ENCODE measurements at regions not wholly inside any gene's neighbourhood (a gene's known extent, or its start where the extent isn't known, plus 50 kb on each side); places are given as distances from the start of the nearest gene placed in this dataset.
"Not testable (repeated sequence)": the region's sequence is repeated elsewhere in the genome, so short reads cannot be mapped to it uniquely, and the experiment has no call there.

GRCh38 chr20:16863303-16863702 is 115.1 kb downstream of the OTOR start:
- Histone ChIP-seq H3K36me3 (ENCODE audit: insufficient read depth, low read length) (no peaks in the 10 kb centered on the region), H3K9me3 (ENCODE audit: insufficient read depth, low read length, severe bottlenecking) (no peaks in the 10 kb centered on the region), H3K9ac (ENCODE audit: low read depth, low read length) (no peak overlapping the region), H3K4me2 (ENCODE audit: insufficient read depth, low read length) (no peak overlapping the region), H3K4me3 (ENCODE audit: low read depth in 1 of 2, low read length in 2 of 2) (no peak overlapping the region), H4K20me1 (ENCODE audit: insufficient read depth, low read length) (no peaks in the 10 kb centered on the region), H2AFZ (ENCODE audit: low read depth, low read length) (no peak overlapping the region), H3K27me3 (ENCODE audit: insufficient read depth, low read length, poor library complexity) (no peaks in the 10 kb centered on the region), H3K27ac (ENCODE audit: low read length) (no peak overlapping the region), H3K4me1 (ENCODE audit: insufficient read depth, low read length) (no peaks in the 10 kb centered on the region), H3K79me2 (ENCODE audit: insufficient read depth, low read length) (no peaks in the 10 kb centered on the region)
- no peak for TF ChIP-seq CTCF (IDR thresholded peaks at IDR 0.05; ENCODE audit: borderline replicate concordance, extremely low read depth, low read length, poor library complexity, severe bottlenecking)
- ATAC-seq (ENCODE audit: insufficient read depth, low read depth) (no peak), DNase-seq (no peak)

- no peak overlapping the region for H2AFZ ChIP-seq (ENCODE audit: low read depth, low read length)
- TF ChIP-seq CTCF (IDR thresholded peaks at IDR 0.05; ENCODE audit: borderline replicate concordance, extremely low read depth, low read length, poor library complexity, severe bottlenecking) (no peak), EZH2 (IDR thresholded peaks at IDR 0.05; ENCODE audit: borderline replicate concordance, low read depth, low read length, severe bottlenecking) (no peak)
- H3K79me2 ChIP-seq (ENCODE audit: insufficient read depth, low read length), result no peaks in the 10 kb centered on the region
- H3K27ac ChIP-seq (ENCODE audit: low read length), result no peak overlapping the region
- H3K27me3 ChIP-seq (ENCODE audit: insufficient read depth, low read length, poor library complexity), result no peaks in the 10 kb centered on the region
- H4K20me1 ChIP-seq (ENCODE audit: insufficient read depth, low read length), result no peaks in the 10 kb centered on the region
- no peak for DNase-seq
- H3K9me3 ChIP-seq (ENCODE audit: insufficient read depth, low read length, severe bottlenecking), result no peaks in the 10 kb centered on the region
- H3K36me3 ChIP-seq (ENCODE audit: insufficient read depth, low read length), result no peaks in the 10 kb centered on the region
- ATAC-seq (ENCODE audit: insufficient read depth, low read depth), result no peak
- no peaks in the 10 kb centered on the region for H3K4me1 ChIP-seq (ENCODE audit: insufficient read depth, low read length)
- no peak overlapping the region for H3K4me3 ChIP-seq (ENCODE audit: low read depth in 1 of 2, low read length in 2 of 2)
- H3K4me2 ChIP-seq (ENCODE audit: insufficient read depth, low read length), result no peak overlapping the region
- no peak overlapping the region for H3K9ac ChIP-seq (ENCODE audit: low read depth, low read length)
These were observed 115.9 kb downstream of the OTOR start for GRCh38 chr20:16864069-16864468.

- no peaks in the 10 kb centered on the region for H4K20me1 ChIP-seq (ENCODE audit: insufficient read depth, low read length)
- H3K36me3 ChIP-seq (ENCODE audit: insufficient read depth, low read length), result no peaks in the 10 kb centered on the region
- ATAC-seq (ENCODE audit: insufficient read depth, low read depth) (no peak), DNase-seq (no peak)
- no peaks in the 10 kb centered on the region for H3K79me2 ChIP-seq (ENCODE audit: insufficient read depth, low read length)
- H3K27ac ChIP-seq (ENCODE audit: low read length), result no peak overlapping the region
- H2AFZ ChIP-seq (ENCODE audit: low read depth, low read length), result no peak overlapping the region
- no peak overlapping the region for H3K4me2 ChIP-seq (ENCODE audit: insufficient read depth, low read length)
- H3K27me3 ChIP-seq (ENCODE audit: insufficient read depth, low read length, poor library complexity), result no peaks in the 10 kb centered on the region
- H3K9me3 ChIP-seq (ENCODE audit: insufficient read depth, low read length, severe bottlenecking), result no peaks in the 10 kb centered on the region
- H3K4me1 ChIP-seq (ENCODE audit: insufficient read depth, low read length), result no peaks in the 10 kb centered on the region
- no peak overlapping the region for H3K4me3 ChIP-seq (ENCODE audit: low read depth in 1 of 2, low read length in 2 of 2)
- TF ChIP-seq EZH2 (IDR thresholded peaks at IDR 0.05; ENCODE audit: borderline replicate concordance, low read depth, low read length, severe bottlenecking), result no peak
- TF ChIP-seq CTCF (IDR thresholded peaks at IDR 0.05; ENCODE audit: borderline replicate concordance, extremely low read depth, low read length, poor library complexity, severe bottlenecking), result no peak
- H3K9ac ChIP-seq (ENCODE audit: low read depth, low read length), result no peak overlapping the region
These were observed 116.8 kb downstream of the OTOR start for GRCh38 chr20:16864963-16865362.

- H3K27me3 ChIP-seq (ENCODE audit: insufficient read depth, low read length, poor library complexity), result no peaks in the 10 kb centered on the region
- no peaks in the 10 kb centered on the region for H4K20me1 ChIP-seq (ENCODE audit: insufficient read depth, low read length)
- no peak overlapping the region for H3K4me3 ChIP-seq (ENCODE audit: low read depth in 1 of 2, low read length in 2 of 2)
- no peak overlapping the region for H3K9ac ChIP-seq (ENCODE audit: low read depth, low read length)
- H2AFZ ChIP-seq (ENCODE audit: low read depth, low read length), result no peak overlapping the region
- H3K79me2 ChIP-seq (ENCODE audit: insufficient read depth, low read length), result no peaks in the 10 kb centered on the region
- TF ChIP-seq CTCF (IDR thresholded peaks at IDR 0.05; ENCODE audit: borderline replicate concordance, extremely low read depth, low read length, poor library complexity, severe bottlenecking) (no peak), EZH2 (IDR thresholded peaks at IDR 0.05; ENCODE audit: borderline replicate concordance, low read depth, low read length, severe bottlenecking) (no peak)
- no peaks in the 10 kb centered on the region for H3K9me3 ChIP-seq (ENCODE audit: insufficient read depth, low read length, severe bottlenecking)
- no peaks in the 10 kb centered on the region for H3K36me3 ChIP-seq (ENCODE audit: insufficient read depth, low read length)
- no peak overlapping the region for H3K4me2 ChIP-seq (ENCODE audit: insufficient read depth, low read length)
- no peak overlapping the region for H3K27ac ChIP-seq (ENCODE audit: low read length)
- no peaks in the 10 kb centered on the region for H3K4me1 ChIP-seq (ENCODE audit: insufficient read depth, low read length)
- ATAC-seq (ENCODE audit: insufficient read depth, low read depth) (no peak), DNase-seq (no peak)
These were observed 117.2 kb downstream of the OTOR start for GRCh38 chr20:16865406-16865805.

GRCh38 chr20:16873124-16873523 is 125.0 kb downstream of the OTOR start:
- not testable (repeated sequence) for DNase-seq; H3K79me2 ChIP-seq (ENCODE audit: insufficient read depth, low read length); H3K9ac ChIP-seq (ENCODE audit: low read depth, low read length); H3K27me3 ChIP-seq (ENCODE audit: insufficient read depth, low read length, poor library complexity); H3K36me3 ChIP-seq (ENCODE audit: insufficient read depth, low read length); H3K4me1 ChIP-seq (ENCODE audit: insufficient read depth, low read length); H4K20me1 ChIP-seq (ENCODE audit: insufficient read depth, low read length); H3K9me3 ChIP-seq (ENCODE audit: insufficient read depth, low read length, severe bottlenecking); ATAC-seq (ENCODE audit: insufficient read depth, low read depth); H2AFZ ChIP-seq (ENCODE audit: low read depth, low read length); H3K4me2 ChIP-seq (ENCODE audit: insufficient read depth, low read length); H3K4me3 ChIP-seq (ENCODE audit: low read depth in 1 of 2, low read length in 2 of 2); H3K27ac ChIP-seq (ENCODE audit: low read length)

All from DND-41 (cell line).